ENCODE measurements at regions not wholly inside any gene's neighbourhood (a gene's known extent, or its start where the extent isn't known, plus 50 kb on each side); places are given as distances from the start of the nearest gene placed in this dataset.

DNA sequence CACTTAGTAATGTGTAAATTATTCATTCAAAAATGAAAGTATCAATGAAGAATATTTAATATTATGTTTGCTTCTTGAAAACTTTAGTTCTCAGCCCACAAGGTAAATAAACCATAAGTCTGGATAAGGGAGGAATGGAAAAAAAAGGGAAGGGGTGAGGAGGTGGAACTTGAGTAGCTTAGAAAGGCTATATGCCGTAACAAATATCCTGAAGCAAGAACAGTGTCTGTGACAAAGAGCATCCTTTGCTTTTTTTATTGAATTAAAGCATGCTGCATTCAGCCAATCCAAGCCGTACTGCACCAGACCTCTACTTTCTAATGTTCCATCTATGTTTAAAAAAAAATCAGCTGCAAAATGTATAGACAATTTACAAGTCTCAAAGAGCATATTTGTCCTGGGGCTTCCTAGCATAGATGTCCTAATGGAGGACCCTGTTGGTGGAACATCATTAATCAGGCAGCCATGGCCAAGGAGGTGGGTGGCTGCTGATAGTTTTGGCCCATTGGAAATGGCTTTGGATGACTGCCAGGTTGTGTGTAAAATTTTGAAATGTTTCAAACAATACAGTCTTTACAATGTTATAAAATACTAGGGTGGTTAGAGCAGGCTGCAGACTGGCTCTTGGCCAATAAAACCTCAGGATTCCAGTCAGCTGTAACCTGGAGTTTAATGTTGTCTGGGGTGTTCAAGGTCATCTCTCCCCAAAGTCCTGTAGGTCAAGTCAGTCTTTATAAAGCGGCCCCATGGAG, 895.8 kb upstream of the SOX9 start:
- Histone ChIP-seq H3K36me3 (ENCODE audit: low read length) (no peaks in the 10 kb centered on the region), H3K4me2 (ENCODE audit: low read depth, low read length, poor library complexity, severe bottlenecking) (no peak overlapping the region), H3K9me2 (replicated peaks; ENCODE audit: insufficient read depth, low read length) (no peaks in the 10 kb centered on the region), H3K9me3 (ENCODE audit: insufficient read depth, low read length) (no peaks in the 10 kb centered on the region), H3K79me2 (ENCODE audit: insufficient read depth, low read length) (no peaks in the 10 kb centered on the region), H2AFZ (ENCODE audit: low read depth, low read length, severe bottlenecking) (no peak overlapping the region), H3K4me3 (ENCODE audit: insufficient read depth, low read length, poor library complexity, severe bottlenecking) (no peak overlapping the region), H3K9ac (ENCODE audit: low read length) (no peak overlapping the region), H3K27ac (ENCODE audit: low read depth, low read length) (no peak overlapping the region), H3F3A (ENCODE audit: insufficient read depth) (no peaks in the 10 kb centered on the region), H4K20me1 (ENCODE audit: low read depth, low read length) (no peaks in the 10 kb centered on the region), H3K27me3 (ENCODE audit: low read length) (no peaks in the 10 kb centered on the region)
- TF ChIP-seq EZH2phosphoT487 (conservative IDR thresholded peaks at IDR 0.05; ENCODE audit: low read length) = no peak
- TF ChIP-seq, protein P1, sequence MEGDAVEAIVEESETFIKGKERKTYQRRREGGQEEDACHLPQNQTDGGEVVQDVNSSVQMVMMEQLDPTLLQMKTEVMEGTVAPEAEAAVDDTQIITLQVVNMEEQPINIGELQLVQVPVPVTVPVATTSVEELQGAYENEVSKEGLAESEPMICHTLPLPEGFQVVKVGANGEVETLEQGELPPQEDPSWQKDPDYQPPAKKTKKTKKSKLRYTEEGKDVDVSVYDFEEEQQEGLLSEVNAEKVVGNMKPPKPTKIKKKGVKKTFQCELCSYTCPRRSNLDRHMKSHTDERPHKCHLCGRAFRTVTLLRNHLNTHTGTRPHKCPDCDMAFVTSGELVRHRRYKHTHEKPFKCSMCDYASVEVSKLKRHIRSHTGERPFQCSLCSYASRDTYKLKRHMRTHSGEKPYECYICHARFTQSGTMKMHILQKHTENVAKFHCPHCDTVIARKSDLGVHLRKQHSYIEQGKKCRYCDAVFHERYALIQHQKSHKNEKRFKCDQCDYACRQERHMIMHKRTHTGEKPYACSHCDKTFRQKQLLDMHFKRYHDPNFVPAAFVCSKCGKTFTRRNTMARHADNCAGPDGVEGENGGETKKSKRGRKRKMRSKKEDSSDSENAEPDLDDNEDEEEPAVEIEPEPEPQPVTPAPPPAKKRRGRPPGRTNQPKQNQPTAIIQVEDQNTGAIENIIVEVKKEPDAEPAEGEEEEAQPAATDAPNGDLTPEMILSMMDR (IDR thresholded peaks at IDR 0.05; ENCODE audit: insufficient read depth, low read length, poor library complexity, severe bottlenecking) = no peak

DNA sequence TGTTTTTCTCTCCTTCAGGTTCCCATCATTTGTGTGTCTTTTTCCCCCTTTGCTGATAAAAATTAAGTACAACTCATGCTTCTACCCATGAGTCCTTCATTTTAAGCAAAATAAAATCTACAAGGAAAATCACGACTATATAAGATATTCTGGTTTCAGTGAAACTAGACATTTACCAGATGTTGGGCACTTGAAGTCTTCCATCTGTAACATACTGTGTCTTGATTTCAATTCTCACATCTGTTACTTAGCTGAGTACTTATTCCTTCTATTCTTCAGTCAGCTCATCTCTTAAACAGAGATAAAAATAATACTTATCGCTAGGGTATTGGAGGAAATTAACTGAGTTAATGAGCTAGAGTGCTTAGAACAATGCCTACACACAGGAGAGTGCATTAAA, 893.0 kb upstream of the SOX9 start:
- Histone ChIP-seq H4K20me1 (ENCODE audit: low read depth, low read length) (no peaks in the 10 kb centered on the region), H3K79me2 (ENCODE audit: insufficient read depth, low read length) (no peaks in the 10 kb centered on the region), H3K4me2 (ENCODE audit: low read depth, low read length, poor library complexity, severe bottlenecking) (no peak overlapping the region), H3K27ac (ENCODE audit: low read depth, low read length) (no peak overlapping the region), H3K9ac (ENCODE audit: low read length) (no peak overlapping the region), H3K36me3 (ENCODE audit: low read length) (no peaks in the 10 kb centered on the region), H3K9me3 (ENCODE audit: insufficient read depth, low read length) (no peaks in the 10 kb centered on the region), H3K27me3 (ENCODE audit: low read length) (no peaks in the 10 kb centered on the region), H3F3A (ENCODE audit: insufficient read depth) (no peaks in the 10 kb centered on the region), H2AFZ (ENCODE audit: low read depth, low read length, severe bottlenecking) (no peak overlapping the region), H3K9me2 (replicated peaks; ENCODE audit: insufficient read depth, low read length) (no peaks in the 10 kb centered on the region), H3K4me3 (ENCODE audit: insufficient read depth, low read length, poor library complexity, severe bottlenecking) (no peak overlapping the region)
- TF ChIP-seq EZH2phosphoT487 (conservative IDR thresholded peaks at IDR 0.05; ENCODE audit: low read length) = no peak
- TF ChIP-seq, protein P1 (IDR thresholded peaks at IDR 0.05; ENCODE audit: insufficient read depth, low read length, poor library complexity, severe bottlenecking) = no peak

- H3K27ac ChIP-seq (ENCODE audit: low read depth, low read length) = no peak overlapping the region
- H3K9me3 ChIP-seq (ENCODE audit: insufficient read depth, low read length) = no peaks in the 10 kb centered on the region
- TF ChIP-seq, protein P1 (IDR thresholded peaks at IDR 0.05; ENCODE audit: insufficient read depth, low read length, poor library complexity, severe bottlenecking) = no peak
- TF ChIP-seq EZH2phosphoT487 (conservative IDR thresholded peaks at IDR 0.05; ENCODE audit: low read length) = no peak
- no peak overlapping the region for H2AFZ ChIP-seq (ENCODE audit: low read depth, low read length, severe bottlenecking)
- H3K4me2 ChIP-seq (ENCODE audit: low read depth, low read length, poor library complexity, severe bottlenecking) = no peak overlapping the region
- H3K9ac ChIP-seq (ENCODE audit: low read length) = no peak overlapping the region
- no peaks in the 10 kb centered on the region for H3F3A ChIP-seq (ENCODE audit: insufficient read depth)
- H3K79me2 ChIP-seq (ENCODE audit: insufficient read depth, low read length) = no peaks in the 10 kb centered on the region
- no peaks in the 10 kb centered on the region for H4K20me1 ChIP-seq (ENCODE audit: low read depth, low read length)
- no peak overlapping the region for H3K4me3 ChIP-seq (ENCODE audit: insufficient read depth, low read length, poor library complexity, severe bottlenecking)
- no peaks in the 10 kb centered on the region for H3K36me3 ChIP-seq (ENCODE audit: low read length)
- H3K27me3 ChIP-seq (ENCODE audit: low read length) = no peaks in the 10 kb centered on the region
- H3K9me2 ChIP-seq (replicated peaks; ENCODE audit: insufficient read depth, low read length) = no peaks in the 10 kb centered on the region
Observed at GRCh38 chr17:71229070-71229469, 891.8 kb upstream of the SOX9 start.
